Brain microvascular endothelial cell (primary cell): ENCODE measurements at regions not wholly inside any gene's neighbourhood (a gene's known extent, or its start where the extent isn't known, plus 50 kb on each side); places are given as distances from the start of the nearest gene placed in this dataset.
"Not testable (repeated sequence)": the region's sequence is repeated elsewhere in the genome, so short reads cannot be mapped to it uniquely, and the experiment has no call there.

Experiments
- DNase-seq: peaks from one replicate; pipeline ENCODE4 v3.0.0-alpha.2; 2020
- H3K27ac ChIP-seq: fragments of 250-450 bp; sonication (Bioruptor Pico); 2 replicates; pipeline ENCODE4 v1.5.1; 2020; ENCODE audit warnings: mild to moderate bottlenecking, moderate library complexity
- H3K27me3 ChIP-seq: fragments of 250-450 bp; sonication (Bioruptor Pico); replicated peaks from 2 replicates; pipeline ENCODE4 v1.5.1; 2020; ENCODE audit warnings: mild to moderate bottlenecking
- H3K36me3 ChIP-seq: fragments of 250-450 bp; sonication (Bioruptor Pico); replicated peaks from 2 replicates; pipeline ENCODE4 v1.5.1; 2020; ENCODE audit warnings: mild to moderate bottlenecking
- H3K4me3 ChIP-seq: 2 replicates; pipeline ENCODE4 v1.5.1; 2011; ENCODE audit warnings: low read depth, mild to moderate bottlenecking, control low read depth, low read length, moderate library complexity
- CTCF ChIP-seq: IDR thresholded peaks from 2 replicates; pipeline ENCODE4 v1.5.1; 2011; ENCODE audit warnings: low read depth, mild to moderate bottlenecking, moderate library complexity, low read length, control low read depth, inconsistent platforms; ENCODE audit errors: missing control alignments
- in situ Hi-C: cut with HindIII; loops from 2 replicates; pipeline ENCODE4 v1.10.0; 2017; ENCODE audit warnings: low sequenced_read_pairs, low pct_ligation_motif_present

GRCh38 chr4:162497564-162498167, 333.9 kb upstream of the FSTL5 start:
- peak; percentile 5 for DNase-seq

GRCh38 chr4:162494935-162495334, 331.1 kb upstream of the FSTL5 start:
- no peak overlapping the region for H3K4me3 ChIP-seq
- no peak for TF ChIP-seq CTCF
- no peak for DNase-seq
- in situ Hi-C loops, result no loop called here
- H3K27ac ChIP-seq, result no peak overlapping the region
- H3K27me3 ChIP-seq, result no peaks in the 10 kb centered on the region
- H3K36me3 ChIP-seq, result no peaks in the 10 kb centered on the region

More at GRCh38 chr4:162497564-162498167, 333.9 kb upstream of the FSTL5 start:
- peak; percentile 64 for TF ChIP-seq CTCF
- H3K27me3 ChIP-seq, result no peaks in the 10 kb centered on the region
- no peaks in the 10 kb centered on the region for H3K36me3 ChIP-seq
- no peak overlapping the region for H3K27ac ChIP-seq
- in situ Hi-C loops, result no loop called here
- no peak overlapping the region for H3K4me3 ChIP-seq

- H3K4me3 ChIP-seq, result no peak overlapping the region
- no peak for DNase-seq
- no peaks in the 10 kb centered on the region for H3K36me3 ChIP-seq
- no peak overlapping the region for H3K27ac ChIP-seq
- no peaks in the 10 kb centered on the region for H3K27me3 ChIP-seq
- in situ Hi-C loops, result no loop called here
- no peak for TF ChIP-seq CTCF
Observed at GRCh38 chr4:162485486-162485885, 321.7 kb upstream of the FSTL5 start.

- peak; percentile 12 for DNase-seq
- H3K36me3 ChIP-seq, result no peaks in the 10 kb centered on the region
- H3K4me3 ChIP-seq, result no peak overlapping the region
- no peak overlapping the region for H3K27ac ChIP-seq
- in situ Hi-C loops, result no loop called here
- no peaks in the 10 kb centered on the region for H3K27me3 ChIP-seq
- no peak for TF ChIP-seq CTCF
Observed at GRCh38 chr4:162475246-162475645, 311.4 kb upstream of the FSTL5 start.

GRCh38 chr4:162469977-162470376, 306.2 kb upstream of the FSTL5 start:
- no peak for DNase-seq
- Histone ChIP-seq H3K4me3 (no peak overlapping the region), H3K36me3 (no peaks in the 10 kb centered on the region), H3K27me3 (no peaks in the 10 kb centered on the region), H3K27ac (no peak overlapping the region)
- in situ Hi-C loops, result no loop called here
- no peak for TF ChIP-seq CTCF

- in situ Hi-C loops, result not testable (repeated sequence)
Observed at GRCh38 chr4:162465356-162465755, 301.6 kb upstream of the FSTL5 start.

More at GRCh38 chr4:162465356-162465755, 301.6 kb upstream of the FSTL5 start:
- not testable (repeated sequence) for H3K4me3 ChIP-seq, H3K27me3 ChIP-seq, H3K36me3 ChIP-seq, DNase-seq, H3K27ac ChIP-seq
